Caco-2 (cell line): ENCODE measurements at regions not wholly inside any gene's neighbourhood (a gene's known extent, or its start where the extent isn't known, plus 50 kb on each side); places are given as distances from the start of the nearest gene placed in this dataset.
A peak's percentile ranks its signal among the peaks of the same experiment; 100 is the strongest.

Experiments used
- BruUV-seq: library from RNA; stranded (reverse); fragments of 400-500 nt; replicated peaks from 2 replicates; lab custom pipeline; 2021; lab: Mats Ljungman, UMichigan
- CTCF ChIA-PET: fragments of 300-600 bp; sonication (Branson Sonifier 250); formaldehyde crosslinking; loops from one replicate; lab custom pipeline; 2022; ENCODE audit warnings: antibody characterized with exemption; lab: Charles Lee
- POLR2A ChIA-PET: fragments of 300-600 bp; sonication (Branson Sonifier 250); formaldehyde crosslinking; loops from one replicate; lab custom pipeline; 2022; ENCODE audit warnings: antibody characterized with exemption; lab: Charles Lee
- DNase-seq, 2 experiments: peaks; one replicate each; pipeline versions ENCODE4 v3.0.0 to v3.0.0-alpha.2; 2020 to 2022
- H3K27me3 ChIP-seq: replicated peaks from 2 replicates; pipeline ENCODE4 v1.6.0; 2011; ENCODE audit warnings: low read length; ENCODE audit not compliant: control insufficient read depth, insufficient read depth
- H3K36me3 ChIP-seq: 2 replicates; pipeline ENCODE4 v1.5.1; 2011; ENCODE audit warnings: low read length; ENCODE audit not compliant: control insufficient read depth, insufficient read depth
- H3K4me1 ChIP-seq: fragments of 250-450 bp; sonication (Bioruptor Pico); 2 replicates; pipeline ENCODE4 v1.5.1; 2020; ENCODE audit warnings: mild to moderate bottlenecking
- H3K4me3 ChIP-seq: 2 replicates; pipeline ENCODE4 v1.5.1; 2011; ENCODE audit warnings: low read depth, mild to moderate bottlenecking, control low read depth, low read length
- H3K9me3 ChIP-seq: fragments of 250-450 bp; sonication (Bioruptor Pico); 2 replicates; pipeline ENCODE4 v1.5.1; 2020; ENCODE audit warnings: mild to moderate bottlenecking, moderate library complexity
- H3K27ac Mint-ChIP-seq: one replicate; pipeline ENCODE4 v1.8.0; 2022; ENCODE audit warnings: mixed read lengths; ENCODE audit not compliant: unreplicated experiment
- H3K27me3 Mint-ChIP-seq: one replicate; pipeline ENCODE4 v1.8.0; 2022; ENCODE audit warnings: mixed read lengths; ENCODE audit not compliant: insufficient read depth, unreplicated experiment
- H3K36me3 Mint-ChIP-seq: one replicate; pipeline ENCODE4 v1.8.0; 2022; ENCODE audit warnings: mild to moderate bottlenecking, mixed read lengths; ENCODE audit not compliant: insufficient read depth, unreplicated experiment
- H3K4me1 Mint-ChIP-seq: one replicate; pipeline ENCODE4 v1.8.0; 2022; ENCODE audit warnings: low read depth, mixed read lengths; ENCODE audit not compliant: unreplicated experiment
- H3K4me3 Mint-ChIP-seq: one replicate; pipeline ENCODE4 v1.8.0; 2022; ENCODE audit warnings: mild to moderate bottlenecking, moderate library complexity, mixed read lengths; ENCODE audit not compliant: unreplicated experiment
- H3K9me3 Mint-ChIP-seq: one replicate; pipeline ENCODE4 v1.8.0; 2022; ENCODE audit warnings: mixed read lengths; ENCODE audit not compliant: unreplicated experiment
- intact Hi-C: fragments of 100-400 bp; cut with micrococcal nuclease; formaldehyde crosslinking; loops from one replicate; pipeline ENCODE4 v1.10.0; 2022; ENCODE audit not compliant: unreplicated experiment
- TF ChIP-seq, protein P1 (sequence below), 2 experiments: fragments of 200-600 bp in 1 of 2; IDR thresholded peaks; 1 replicate in 1 of 2; 2 replicates in 1 of 2; pipeline versions ENCODE4 v1.5.1 to v1.8.0; 2011 to 2022; ENCODE audit warnings: antibody characterized with exemption in 1 of 2, control low read depth in 1 of 2, inconsistent platforms in 1 of 2, low read depth in 1 of 2, low read length in 1 of 2, mild to moderate bottlenecking in 1 of 2, moderate library complexity in 1 of 2; ENCODE audit not compliant: insufficient read depth in 1 of 2, severe bottlenecking in 1 of 2, unreplicated experiment in 1 of 2

DNA sequence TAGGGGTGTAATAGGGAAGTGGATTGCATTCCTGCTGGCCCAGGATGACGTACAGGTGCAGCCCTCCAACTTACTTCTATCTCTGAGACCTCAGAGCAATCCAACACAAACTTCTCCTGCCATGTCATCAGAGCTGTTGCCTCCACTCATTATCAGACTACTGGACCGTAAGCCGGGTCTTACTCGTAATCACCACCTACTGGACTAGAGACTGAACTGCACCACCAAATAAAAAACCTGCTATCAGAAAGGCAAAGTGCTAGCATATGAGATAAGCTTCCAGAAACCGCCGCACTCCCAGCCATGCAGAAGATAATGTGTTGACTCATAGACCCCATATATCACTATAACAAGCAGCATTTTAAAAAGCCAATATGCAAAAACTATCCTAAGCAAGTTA is 102.0 kb downstream of the SLITRK1 start:
- CTCF ChIA-PET = interaction anchor here (0.9 kb wide), 1 partner anchor 30 kb away, joined by 3 read pairs; no protein-coding TSS in a partner anchor

DNA sequence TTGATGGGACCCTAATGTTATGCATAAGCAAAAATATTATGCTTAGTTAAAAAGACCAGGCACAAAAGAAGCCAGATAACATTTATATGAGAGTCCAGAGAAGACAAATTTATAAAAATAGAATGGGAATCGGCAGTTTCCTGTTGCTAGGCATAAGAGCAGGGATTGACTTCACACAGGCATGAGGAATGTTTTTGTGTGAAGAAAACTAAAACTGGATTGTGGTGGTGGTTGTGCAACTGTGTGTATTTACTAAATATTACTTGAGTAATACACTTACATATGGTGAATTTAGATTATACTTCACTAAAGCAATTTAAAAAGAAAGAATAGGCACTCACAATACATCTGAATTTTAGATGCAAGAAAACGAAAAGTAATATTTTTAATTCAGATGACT is 108.3 kb downstream of the SLITRK1 start:
- POLR2A ChIA-PET = no interaction called here

More for the DNA sequence above, 102.0 kb downstream of the SLITRK1 start:
- no peak overlapping the region for H3K4me3 Mint-ChIP-seq
- no peaks in the 10 kb centered on the region for H3K9me3 ChIP-seq
- H3K4me1 ChIP-seq = no peaks in the 10 kb centered on the region
- H3K36me3 ChIP-seq = no peaks in the 10 kb centered on the region
- H3K27ac Mint-ChIP-seq = no peak overlapping the region
- no TSS peak for BruUV-seq
- peak; percentile 47 to 60 for DNase-seq
- no peak overlapping the region for H3K4me3 ChIP-seq
- no peaks in the 10 kb centered on the region for H3K4me1 Mint-ChIP-seq
- H3K27me3 ChIP-seq = no peaks in the 10 kb centered on the region
- no peaks in the 10 kb centered on the region for H3K27me3 Mint-ChIP-seq
- no peaks in the 10 kb centered on the region for H3K36me3 Mint-ChIP-seq
- POLR2A ChIA-PET = no interaction called here
- intact Hi-C loops = loop anchor here (1.0 to 2.0 kb wide), 2 partner anchors 49 to 440 kb away; no protein-coding TSS in a partner anchor
- TF ChIP-seq, protein P1, sequence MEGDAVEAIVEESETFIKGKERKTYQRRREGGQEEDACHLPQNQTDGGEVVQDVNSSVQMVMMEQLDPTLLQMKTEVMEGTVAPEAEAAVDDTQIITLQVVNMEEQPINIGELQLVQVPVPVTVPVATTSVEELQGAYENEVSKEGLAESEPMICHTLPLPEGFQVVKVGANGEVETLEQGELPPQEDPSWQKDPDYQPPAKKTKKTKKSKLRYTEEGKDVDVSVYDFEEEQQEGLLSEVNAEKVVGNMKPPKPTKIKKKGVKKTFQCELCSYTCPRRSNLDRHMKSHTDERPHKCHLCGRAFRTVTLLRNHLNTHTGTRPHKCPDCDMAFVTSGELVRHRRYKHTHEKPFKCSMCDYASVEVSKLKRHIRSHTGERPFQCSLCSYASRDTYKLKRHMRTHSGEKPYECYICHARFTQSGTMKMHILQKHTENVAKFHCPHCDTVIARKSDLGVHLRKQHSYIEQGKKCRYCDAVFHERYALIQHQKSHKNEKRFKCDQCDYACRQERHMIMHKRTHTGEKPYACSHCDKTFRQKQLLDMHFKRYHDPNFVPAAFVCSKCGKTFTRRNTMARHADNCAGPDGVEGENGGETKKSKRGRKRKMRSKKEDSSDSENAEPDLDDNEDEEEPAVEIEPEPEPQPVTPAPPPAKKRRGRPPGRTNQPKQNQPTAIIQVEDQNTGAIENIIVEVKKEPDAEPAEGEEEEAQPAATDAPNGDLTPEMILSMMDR (IDR thresholded peaks at IDR 0.05; ENCODE audit: insufficient read depth in 1 of 2, low read depth in 1 of 2, low read length in 1 of 2, severe bottlenecking in 1 of 2, unreplicated experiment in 1 of 2) = peak; percentile 42 to 62
- no peaks in the 10 kb centered on the region for H3K9me3 Mint-ChIP-seq

DNA sequence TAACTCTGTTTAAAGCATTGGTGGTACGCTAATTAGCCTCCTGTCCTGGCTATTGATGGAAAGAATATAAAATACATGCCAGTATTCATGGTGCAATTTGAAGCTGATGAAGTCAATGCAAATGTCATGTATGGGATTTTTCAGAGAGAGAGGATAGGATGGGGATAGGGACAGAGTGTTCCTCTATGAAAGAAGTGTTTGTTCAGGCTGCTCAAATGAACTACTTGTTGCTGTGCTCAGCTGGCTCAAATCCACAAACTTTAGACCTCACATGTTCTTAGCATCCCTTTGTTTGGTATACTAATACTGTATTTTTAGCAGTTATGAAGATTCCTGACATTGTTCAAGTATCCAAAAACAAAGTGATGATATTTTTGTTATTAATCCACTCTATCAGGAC is 116.5 kb downstream of the SLITRK1 start:
- Mint-ChIP-seq H3K4me3 (no peak overlapping the region), H3K4me1 (no peaks in the 10 kb centered on the region), H3K9me3 (no peaks in the 10 kb centered on the region), H3K36me3 (no peaks in the 10 kb centered on the region), H3K27ac (no peak overlapping the region), H3K27me3 (peaks cover 8% of the 10 kb centered on the region)
- POLR2A ChIA-PET = no interaction called here
- H3K27me3 ChIP-seq = no peaks in the 10 kb centered on the region
- CTCF ChIA-PET = no interaction called here
- BruUV-seq = no TSS peak
- H3K4me3 ChIP-seq = no peak overlapping the region
- no peaks in the 10 kb centered on the region for H3K9me3 ChIP-seq
- DNase-seq = no peak
- TF ChIP-seq, protein P1 (IDR thresholded peaks at IDR 0.05; ENCODE audit: insufficient read depth in 1 of 2, low read depth in 1 of 2, low read length in 1 of 2, severe bottlenecking in 1 of 2, unreplicated experiment in 1 of 2) = no peak
- intact Hi-C loops = no loop called here
- H3K4me1 ChIP-seq = no peaks in the 10 kb centered on the region
- H3K36me3 ChIP-seq = no peaks in the 10 kb centered on the region

More for the DNA sequence above, 108.3 kb downstream of the SLITRK1 start:
- peaks cover 5% of the 10 kb centered on the region for H3K27me3 Mint-ChIP-seq
- TF ChIP-seq, protein P1 (IDR thresholded peaks at IDR 0.05; ENCODE audit: insufficient read depth in 1 of 2, low read depth in 1 of 2, low read length in 1 of 2, severe bottlenecking in 1 of 2, unreplicated experiment in 1 of 2) = no peak
- no TSS peak for BruUV-seq
- no peak overlapping the region for H3K4me3 Mint-ChIP-seq
- Histone ChIP-seq H3K9me3 (no peaks in the 10 kb centered on the region), H3K4me1 (no peaks in the 10 kb centered on the region), H3K27me3 (no peaks in the 10 kb centered on the region), H3K36me3 (no peaks in the 10 kb centered on the region), H3K4me3 (no peak overlapping the region)
- intact Hi-C loops = no loop called here
- H3K36me3 Mint-ChIP-seq = no peaks in the 10 kb centered on the region
- H3K9me3 Mint-ChIP-seq = no peaks in the 10 kb centered on the region
- no peak overlapping the region for H3K27ac Mint-ChIP-seq
- no peaks in the 10 kb centered on the region for H3K4me1 Mint-ChIP-seq
- no peak for DNase-seq
- CTCF ChIA-PET = no interaction called here
